HG03066 (cell line): ENCODE measurements at regions not wholly inside any gene's neighbourhood (a gene's known extent, or its start where the extent isn't known, plus 50 kb on each side); places are given as distances from the start of the nearest gene placed in this dataset.
"Not testable (repeated sequence)": the region's sequence is repeated elsewhere in the genome, so short reads cannot be mapped to it uniquely, and the experiment has no call there.

ENCODE experiments used
- ATAC-seq: cut with Tn5 transposase; IDR thresholded peaks from one replicate; pipeline ENCODE4 v1.9.1; 2021; ENCODE audit warnings: low read depth; ENCODE audit not compliant: unreplicated experiment

DNA sequence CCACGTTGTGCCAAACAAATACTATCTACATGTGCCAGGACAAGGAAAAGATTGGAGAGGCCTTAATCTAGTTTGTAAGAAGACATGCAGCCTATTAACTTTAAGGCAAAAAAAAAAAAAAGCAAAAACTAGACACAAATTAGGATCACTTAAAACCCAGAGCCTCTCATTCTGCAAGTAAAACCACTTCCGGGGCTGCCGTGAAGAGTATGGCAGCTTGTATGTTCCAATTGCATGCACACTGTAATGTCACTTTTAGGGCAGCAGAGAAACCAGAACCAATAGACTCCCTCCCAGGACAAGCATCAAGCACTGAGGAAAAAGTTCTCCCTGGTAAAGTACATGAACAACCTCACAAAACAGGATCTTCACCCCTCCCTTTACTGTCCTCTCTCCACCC, 70.6 kb downstream of the RSL24D1 start:
- ATAC-seq, result no peak

- no peak for ATAC-seq
Measured at GRCh38 chr15:55124616-55125015, 72.1 kb downstream of the RSL24D1 start.

GRCh38 chr15:55118344-55118870, 78.3 kb downstream of the RSL24D1 start:
- ATAC-seq, result no peak

DNA sequence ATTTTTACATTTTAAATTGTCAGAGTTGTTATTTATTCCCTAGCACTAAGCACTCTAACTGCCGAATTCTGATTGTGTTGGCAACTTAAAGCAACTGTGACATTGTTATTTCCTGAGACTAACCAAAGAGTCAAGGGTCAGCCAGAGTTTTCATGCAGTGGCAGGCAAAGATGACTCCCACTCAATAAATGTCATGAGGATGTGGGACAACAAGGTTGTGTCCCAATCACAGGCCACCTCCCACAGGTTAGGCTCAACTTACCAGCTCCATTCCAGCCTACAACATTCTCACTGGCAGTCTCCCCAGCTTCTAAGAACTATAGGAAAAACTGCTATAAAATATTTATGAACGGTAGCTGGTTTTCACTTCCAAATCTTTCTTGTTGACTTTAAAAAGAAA, 80.1 kb downstream of the RSL24D1 start:
- ATAC-seq, result no peak

DNA sequence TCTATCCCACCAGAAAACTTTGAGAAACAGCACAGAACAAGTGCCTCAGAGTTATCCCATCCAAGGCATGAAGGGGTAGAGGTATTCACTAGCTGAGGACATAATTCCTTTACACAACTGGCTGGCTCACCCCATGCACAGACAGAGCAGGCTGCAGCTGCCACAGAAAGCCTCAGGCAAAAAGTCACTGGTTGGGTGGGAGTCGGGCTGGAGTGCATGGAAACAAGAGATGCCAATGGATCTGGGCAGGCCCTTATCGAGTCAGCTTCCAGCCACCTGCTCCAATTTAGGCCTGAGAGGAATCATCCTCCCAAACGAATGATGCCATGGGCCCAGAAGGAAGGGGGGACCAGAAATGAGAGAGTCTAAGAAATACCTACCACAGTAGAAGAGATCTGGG, 83.0 kb downstream of the RSL24D1 start:
- ATAC-seq, result no peak

DNA sequence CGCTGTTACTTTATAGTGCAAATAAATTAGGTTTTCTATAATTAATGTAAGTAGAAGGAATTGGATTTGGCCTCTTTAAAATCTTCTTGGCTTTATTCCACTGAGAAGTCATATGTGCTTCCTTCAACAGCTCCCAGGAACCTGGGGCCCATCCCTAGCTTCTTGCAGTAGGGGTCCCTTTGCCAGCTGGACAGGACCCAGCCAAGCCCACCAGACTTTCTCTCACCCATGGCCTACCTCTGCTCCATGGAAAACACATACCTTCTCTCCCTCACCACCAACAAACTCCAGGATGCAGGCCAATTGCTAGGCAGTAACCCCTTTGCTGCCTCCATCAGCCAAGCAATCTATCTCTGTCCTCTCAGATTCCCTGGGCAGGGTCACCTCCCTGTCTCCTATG, 84.0 kb downstream of the RSL24D1 start:
- ATAC-seq, result no peak

DNA sequence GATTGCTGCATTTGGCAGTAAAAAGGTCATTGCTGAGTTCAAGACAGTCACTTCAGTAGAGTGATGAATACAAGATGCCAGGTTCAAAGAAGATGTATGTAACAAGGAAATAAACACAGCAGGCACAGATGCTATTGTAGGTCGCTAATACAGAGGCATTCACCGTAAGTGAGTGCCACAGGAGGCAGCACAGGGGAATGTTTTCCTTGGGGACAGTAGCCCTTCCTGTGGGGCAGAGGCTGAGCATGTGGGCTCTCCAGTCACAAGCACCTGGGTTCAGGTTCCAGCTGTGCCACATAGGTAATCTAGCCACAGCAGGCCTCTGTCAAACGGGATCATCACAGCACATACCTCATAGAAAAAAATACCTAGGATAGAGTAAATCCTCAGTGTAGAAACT, 86.3 kb downstream of the RSL24D1 start:
- no peak for ATAC-seq

GRCh38 chr15:55108858-55109518, 87.8 kb downstream of the RSL24D1 start:
- no peak for ATAC-seq

GRCh38 chr15:55108448-55108847, 88.3 kb downstream of the RSL24D1 start:
- no peak for ATAC-seq

GRCh38 chr15:55106155-55106554, 90.6 kb downstream of the RSL24D1 start:
- no peak for ATAC-seq

- no peak for ATAC-seq
Measured at GRCh38 chr15:55094136-55094535, 102.6 kb downstream of the RSL24D1 start.

DNA sequence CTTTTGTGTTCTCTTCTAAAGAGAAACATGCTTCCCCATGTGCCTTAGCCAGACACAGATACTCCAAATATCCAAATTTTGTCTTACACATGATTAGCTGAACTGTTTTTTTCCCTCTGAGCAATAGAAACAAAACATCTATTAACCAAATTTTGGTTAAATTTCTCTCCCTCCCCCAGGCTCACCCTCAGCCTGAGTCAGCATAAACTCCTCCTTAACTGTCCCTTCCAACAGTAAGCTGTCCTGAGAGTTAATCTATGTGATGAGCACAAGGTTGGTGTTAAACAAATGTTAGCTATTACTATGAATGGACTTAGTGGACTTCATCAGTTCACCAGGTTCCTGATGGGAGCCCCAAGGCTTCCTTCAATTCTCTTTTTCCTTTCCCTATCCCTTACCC, 108.5 kb downstream of the RSL24D1 start:
- no peak for ATAC-seq

DNA sequence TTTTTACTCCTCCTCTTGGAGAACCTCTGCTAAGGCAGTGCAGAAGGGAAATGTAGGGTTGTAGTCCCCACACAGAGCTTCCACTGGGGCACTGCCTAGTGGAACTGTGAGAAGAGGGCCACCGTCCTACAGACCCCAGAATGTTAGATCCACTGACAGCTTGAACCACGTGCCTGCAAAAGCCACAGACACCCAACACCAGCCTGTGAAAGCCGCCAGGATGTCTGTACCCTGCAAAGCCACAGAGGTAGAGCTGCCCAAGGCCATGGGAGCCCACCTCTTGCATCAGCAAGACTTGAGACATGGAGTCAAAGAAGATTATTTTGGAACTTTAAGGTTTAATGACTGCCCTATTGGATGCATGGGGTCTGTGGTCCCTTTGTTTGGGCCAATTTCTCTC, 112.1 kb downstream of the RSL24D1 start:
- ATAC-seq, result no peak

DNA sequence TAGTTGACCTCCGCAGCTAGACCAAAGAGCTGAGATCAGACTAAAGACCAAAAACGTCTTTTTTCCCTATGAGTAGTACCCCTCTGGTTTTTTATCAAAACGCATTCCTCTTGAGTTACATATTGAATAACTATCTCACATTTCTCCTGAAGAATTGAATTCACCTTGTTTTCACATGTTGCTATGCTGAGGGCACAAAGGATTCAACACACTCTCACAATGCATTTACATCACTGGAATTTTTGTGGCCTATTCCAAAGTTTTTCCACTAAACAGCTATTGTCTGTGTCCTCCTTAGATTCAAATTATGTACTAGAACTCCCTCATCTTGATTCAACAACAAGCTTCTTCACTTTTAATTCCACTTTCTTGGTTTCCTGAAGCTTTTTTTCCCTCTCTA, 112.5 kb downstream of the RSL24D1 start:
- ATAC-seq, result no peak

GRCh38 chr15:55077052-55077451, 119.7 kb downstream of the RSL24D1 start:
- not testable (repeated sequence) for ATAC-seq

- no peak for ATAC-seq
Measured at GRCh38 chr15:55074431-55074830, 122.3 kb downstream of the RSL24D1 start.

- not testable (repeated sequence) for ATAC-seq
Measured at GRCh38 chr15:55063970-55064369, 132.8 kb downstream of the RSL24D1 start.

DNA sequence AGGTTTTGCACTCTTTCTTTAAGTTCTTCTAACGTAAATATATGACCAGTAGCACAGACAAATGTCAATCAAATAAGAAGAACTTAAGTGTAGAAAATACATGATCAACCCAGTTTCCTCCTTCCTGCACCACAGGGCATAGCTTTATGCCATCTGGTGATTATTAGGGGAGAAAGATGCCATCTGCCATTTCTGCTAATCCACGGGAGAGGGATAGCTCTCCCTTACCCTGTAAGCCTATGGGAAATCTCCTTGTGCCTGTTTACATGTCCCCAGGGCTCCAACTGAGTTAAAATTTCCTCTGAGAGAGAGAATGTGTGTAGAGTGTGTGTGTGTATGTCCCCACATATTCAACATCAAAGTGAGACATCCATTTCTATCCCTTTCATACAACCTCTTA, 135.9 kb downstream of the RSL24D1 start:
- no peak for ATAC-seq

DNA sequence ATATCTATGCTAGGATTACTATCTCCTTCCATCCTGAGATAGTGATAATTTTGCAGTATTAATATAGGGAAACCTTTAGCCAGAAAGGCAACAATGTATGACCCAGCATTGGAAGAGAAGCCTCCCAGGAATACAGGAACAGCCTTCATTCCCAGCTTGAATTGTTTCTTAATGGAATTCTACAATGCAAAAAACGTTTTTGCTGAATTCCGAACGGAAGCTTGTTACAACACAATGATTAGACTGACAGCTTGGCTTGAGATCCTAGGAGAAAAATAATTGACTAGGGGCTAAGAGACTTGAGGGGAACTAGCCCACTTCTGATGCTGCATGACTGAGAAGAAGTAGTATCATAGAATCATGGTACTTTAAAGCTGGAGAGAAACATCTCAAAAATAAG, 140.2 kb downstream of the RSL24D1 start:
- ATAC-seq, result no peak

DNA sequence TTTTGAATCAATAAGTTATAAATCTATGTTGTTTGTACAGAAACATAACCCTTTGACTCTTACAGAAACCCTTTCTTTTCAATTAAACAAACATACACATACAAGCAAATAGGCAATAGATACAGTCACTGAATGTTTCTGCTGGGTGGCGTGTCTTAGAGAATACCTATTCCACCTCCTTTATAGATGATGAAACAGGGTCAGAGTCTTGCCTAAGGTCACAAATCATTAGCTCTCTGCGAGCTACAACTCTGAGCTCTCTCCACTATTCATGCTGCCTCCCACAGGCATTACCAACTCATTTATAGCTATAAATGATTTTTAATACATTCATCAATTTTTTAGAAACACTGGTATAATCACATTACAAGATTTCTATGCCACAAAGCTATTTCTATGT, 152.6 kb downstream of the RSL24D1 start:
- no peak for ATAC-seq

- ATAC-seq, result no peak
Measured at GRCh38 chr15:55037071-55037470, 159.7 kb downstream of the RSL24D1 start.

DNA sequence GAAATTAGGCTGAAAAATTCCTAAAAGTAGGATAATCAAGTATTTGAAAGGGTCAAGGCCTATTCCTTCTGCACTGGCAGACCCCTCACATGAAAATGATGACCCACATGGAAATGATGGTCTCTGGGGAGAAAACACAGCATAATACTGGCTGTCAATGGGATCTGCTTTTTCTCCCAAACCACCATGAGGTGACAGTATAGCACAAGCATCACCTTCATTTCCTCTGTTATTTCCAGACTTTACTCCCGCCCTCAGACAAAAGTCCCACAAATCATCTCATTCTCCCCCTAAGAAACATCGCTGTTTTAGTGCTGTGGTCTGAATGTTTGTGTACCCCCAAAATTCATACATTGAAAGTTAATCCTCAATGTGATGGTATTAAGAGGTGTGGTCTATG, 161.0 kb downstream of the RSL24D1 start:
- no peak for ATAC-seq

DNA sequence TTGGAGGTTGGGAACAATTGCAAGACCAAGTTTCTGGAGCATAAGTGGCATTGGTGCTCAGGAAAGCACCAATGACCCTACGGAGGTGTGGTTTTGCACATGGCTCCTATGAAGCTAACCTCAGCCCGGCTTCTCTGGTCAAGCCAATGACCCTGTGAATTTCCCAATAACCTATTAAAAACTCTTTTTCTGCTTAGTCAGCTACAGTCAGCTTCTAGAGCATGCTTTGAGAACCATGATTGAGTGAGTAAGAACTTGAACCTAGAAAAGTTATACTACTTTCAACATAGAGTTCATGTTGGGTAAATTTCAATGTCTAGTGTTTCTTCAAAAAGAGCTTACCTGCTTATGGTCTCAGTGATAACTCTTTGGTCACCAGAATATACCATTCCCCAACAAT, 163.2 kb downstream of the RSL24D1 start:
- ATAC-seq, result no peak
